Epithelial cell of proximal tubule (primary cell): ENCODE measurements at regions not wholly inside any gene's neighbourhood (a gene's known extent, or its start where the extent isn't known, plus 50 kb on each side); places are given as distances from the start of the nearest gene placed in this dataset.
"Not testable (repeated sequence)": the region's sequence is repeated elsewhere in the genome, so short reads cannot be mapped to it uniquely, and the experiment has no call there.

Experiments used
- DNase-seq: peaks from one replicate; pipeline ENCODE4 v3.0.0-alpha.2; 2011; ENCODE audit warnings: low read depth
- H3K4me3 ChIP-seq: 2 replicates; pipeline ENCODE4 v1.5.1; 2011; ENCODE audit warnings: low read depth, mild to moderate bottlenecking, low read length
- CTCF ChIP-seq: conservative IDR thresholded peaks from 2 replicates; pipeline ENCODE4 v1.5.1; 2012; ENCODE audit warnings: low read depth, mild to moderate bottlenecking, low read length

GRCh38 chr6:94698773-94699172 is 878.6 kb upstream of the MANEA start:
- H3K4me3 ChIP-seq, result no peak overlapping the region
- no peak for TF ChIP-seq CTCF

GRCh38 chr6:94687255-94687654 is 890.1 kb upstream of the MANEA start:
- not testable (repeated sequence) for H3K4me3 ChIP-seq, DNase-seq

More at GRCh38 chr6:94698773-94699172, 878.6 kb upstream of the MANEA start:
- DNase-seq, result no peak

GRCh38 chr6:94683409-94683808 is 893.9 kb upstream of the MANEA start:
- no peak overlapping the region for H3K4me3 ChIP-seq
- TF ChIP-seq CTCF, result no peak
- DNase-seq, result no peak

GRCh38 chr6:94680669-94681212 is 896.6 kb upstream of the MANEA start:
- H3K4me3 ChIP-seq, result no peak overlapping the region
- no peak for TF ChIP-seq CTCF
- DNase-seq, result no peak

- H3K4me3 ChIP-seq, result no peak overlapping the region
- TF ChIP-seq CTCF, result no peak
- DNase-seq, result no peak
Observed at GRCh38 chr6:94673251-94673650, 904.1 kb upstream of the MANEA start.

- no peak for TF ChIP-seq CTCF
- no peak overlapping the region for H3K4me3 ChIP-seq
- DNase-seq, result no peak
Observed at GRCh38 chr6:94670017-94670416, 907.3 kb upstream of the MANEA start.

- no peak overlapping the region for H3K4me3 ChIP-seq
- DNase-seq, result no peak
- TF ChIP-seq CTCF, result no peak
Observed at GRCh38 chr6:94668876-94669275, 908.5 kb upstream of the MANEA start.
